ENCODE measurements at regions not wholly inside any gene's neighbourhood (a gene's known extent, or its start where the extent isn't known, plus 50 kb on each side); places are given as distances from the start of the nearest gene placed in this dataset.
A peak's percentile ranks its signal among the peaks of the same experiment; 100 is the strongest.

DNA sequence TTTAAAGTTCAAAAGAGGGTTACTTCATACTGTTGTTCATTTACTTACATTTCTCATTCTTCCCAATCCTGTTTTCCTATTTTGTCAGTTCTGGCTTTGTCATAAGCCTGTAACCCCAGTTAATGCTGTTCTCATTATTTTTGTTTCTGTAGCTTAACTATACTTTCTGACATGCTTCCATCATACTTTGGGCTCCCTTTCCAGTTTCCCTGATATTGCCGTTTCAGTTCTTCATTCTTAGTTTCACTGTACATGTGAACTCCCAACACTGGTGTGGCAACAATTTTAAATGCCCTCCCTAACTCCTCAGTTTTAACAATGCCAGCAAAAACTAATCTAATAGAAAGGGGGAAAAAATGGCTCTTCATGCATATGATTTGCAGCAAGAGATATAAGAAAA is 456.7 kb downstream of the LMO4 start:
- no peak for DNase-seq

GRCh38 chr1:87786229-87786628 is 457.5 kb downstream of the LMO4 start:
- DNase-seq, result no peak

DNA sequence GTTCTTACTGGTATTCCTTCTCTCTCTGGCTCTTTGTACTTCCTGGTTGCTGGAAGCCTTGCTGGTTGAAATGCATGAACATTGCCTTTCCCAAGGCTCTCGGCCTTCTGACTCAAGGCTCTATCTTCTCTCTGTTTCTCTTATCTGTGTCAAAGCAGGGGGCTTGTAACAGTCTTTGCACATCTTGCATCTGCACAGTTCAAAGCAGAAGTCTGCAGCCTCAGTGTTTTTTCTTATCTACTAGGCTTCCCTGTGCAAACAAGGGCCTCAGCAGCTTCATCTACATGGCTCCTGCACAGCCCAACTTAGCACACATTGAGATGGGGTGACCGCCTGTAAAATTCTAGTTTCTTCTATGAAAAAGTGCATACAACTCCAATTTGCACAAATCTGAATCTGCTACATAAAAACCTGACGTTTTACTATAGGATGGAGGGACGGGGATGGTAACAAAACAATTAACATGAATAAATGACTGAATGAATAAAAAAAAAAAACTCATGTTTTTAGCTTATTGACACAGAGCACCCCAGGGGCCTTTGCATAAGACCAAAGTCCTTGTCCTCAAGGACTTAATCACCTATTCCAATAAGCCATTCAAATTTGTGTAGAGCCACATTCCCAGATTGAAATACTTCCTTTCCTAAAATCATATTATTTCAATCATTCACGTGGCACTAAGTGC is 458.3 kb downstream of the LMO4 start:
- no peak for DNase-seq

DNA sequence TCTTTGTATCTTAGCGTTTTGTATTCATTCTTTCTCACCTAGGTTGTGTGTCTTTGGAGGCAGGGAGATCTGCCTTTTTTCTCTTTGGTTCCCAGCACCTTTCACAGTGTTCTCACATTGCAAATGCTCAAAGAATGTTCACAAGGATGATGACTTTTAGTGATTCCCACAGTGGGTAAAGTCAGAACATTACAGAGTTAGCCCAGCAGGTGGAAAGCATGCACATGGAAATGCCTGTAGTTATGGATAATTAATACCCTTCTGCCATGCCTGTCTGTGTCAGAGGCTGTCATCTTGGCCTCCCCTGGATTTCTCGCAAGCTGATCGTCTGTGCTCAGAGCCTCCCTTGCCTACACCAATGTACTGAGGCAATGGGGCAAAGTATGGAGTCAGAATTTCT is 458.9 kb downstream of the LMO4 start:
- no peak for DNase-seq

- DNase-seq, result no peak
Observed at GRCh38 chr1:87790756-87791155, 462.1 kb downstream of the LMO4 start.

DNA sequence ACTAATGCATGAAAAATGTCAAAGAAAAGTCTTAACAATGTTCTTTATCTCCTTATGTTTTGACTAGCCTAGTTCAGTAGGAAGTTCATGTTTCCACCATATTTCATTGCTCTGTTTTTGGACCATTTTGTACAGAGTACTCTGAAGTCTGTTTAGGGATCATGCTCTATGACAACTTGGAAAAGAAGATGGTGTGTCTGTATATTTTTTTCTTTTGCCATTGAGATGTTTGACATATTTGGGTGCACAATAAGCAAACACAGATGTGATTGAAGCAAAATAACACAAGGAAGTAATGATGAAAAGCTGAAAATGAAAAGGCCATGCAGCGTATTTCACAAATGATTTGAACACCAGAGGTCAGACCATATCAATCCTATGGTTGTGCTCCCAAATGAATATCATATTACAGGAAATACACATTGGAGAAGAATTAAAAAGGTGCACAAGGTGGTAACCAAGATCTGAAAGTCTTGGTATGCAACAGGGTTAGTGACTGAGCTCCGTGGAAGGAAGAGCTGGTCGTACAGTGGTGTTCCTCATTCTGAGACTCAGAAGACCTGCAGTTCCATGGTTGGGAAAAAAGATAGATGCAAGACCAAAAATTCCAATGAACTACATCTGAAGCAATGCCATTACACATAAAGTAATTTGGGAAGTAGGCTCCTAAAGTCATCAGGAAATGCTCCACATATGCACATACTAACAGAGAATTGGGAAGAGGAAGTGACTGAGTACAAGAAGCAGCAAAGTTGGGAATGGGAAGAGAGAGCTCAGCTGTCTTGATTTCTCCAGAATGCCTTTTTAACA is 463.5 kb downstream of the LMO4 start:
- DNase-seq, result no peak

- DNase-seq, result no peak
Observed at GRCh38 chr1:87794788-87795614, 466.3 kb downstream of the LMO4 start.

DNA sequence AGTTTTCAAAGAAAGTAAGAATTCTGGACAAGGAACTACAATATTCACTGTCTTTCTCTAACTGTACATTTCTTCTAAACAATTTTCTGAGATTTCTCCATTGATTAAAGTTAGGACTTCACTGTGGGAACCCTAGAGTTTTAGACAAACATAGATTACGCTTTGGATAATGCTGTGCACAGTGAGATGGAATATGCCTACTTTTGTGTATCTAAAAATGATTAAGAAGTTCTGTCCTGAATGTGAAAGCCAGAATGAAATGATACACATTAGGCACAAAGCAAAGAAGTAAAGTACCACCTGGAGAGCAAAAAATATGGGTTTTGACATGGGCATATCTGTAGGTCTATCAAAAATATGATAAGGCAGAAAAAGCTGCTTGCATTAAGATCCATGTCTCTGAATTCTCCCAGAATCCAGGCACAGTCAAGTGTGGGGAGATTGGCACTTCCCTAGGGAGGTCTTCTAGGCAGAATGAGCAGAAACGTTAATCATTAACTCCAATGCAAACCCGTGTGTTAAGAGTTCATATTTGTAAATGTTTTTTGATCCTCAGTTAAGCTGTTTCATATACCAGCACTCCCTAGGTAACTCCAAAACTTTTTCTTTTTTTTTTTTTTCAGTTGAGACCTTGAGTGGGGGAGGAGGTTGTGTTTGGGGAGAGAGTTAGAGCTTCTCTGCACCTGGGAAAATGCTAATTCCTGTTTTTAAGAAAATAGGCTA is 467.1 kb downstream of the LMO4 start:
- DNase-seq, result no peak

GRCh38 chr1:87796471-87796901 is 467.8 kb downstream of the LMO4 start:
- no peak for DNase-seq

GRCh38 chr1:87799451-87799850 is 470.8 kb downstream of the LMO4 start:
- no peak for DNase-seq

GRCh38 chr1:87800006-87800405 is 471.3 kb downstream of the LMO4 start:
- DNase-seq, result no peak

DNA sequence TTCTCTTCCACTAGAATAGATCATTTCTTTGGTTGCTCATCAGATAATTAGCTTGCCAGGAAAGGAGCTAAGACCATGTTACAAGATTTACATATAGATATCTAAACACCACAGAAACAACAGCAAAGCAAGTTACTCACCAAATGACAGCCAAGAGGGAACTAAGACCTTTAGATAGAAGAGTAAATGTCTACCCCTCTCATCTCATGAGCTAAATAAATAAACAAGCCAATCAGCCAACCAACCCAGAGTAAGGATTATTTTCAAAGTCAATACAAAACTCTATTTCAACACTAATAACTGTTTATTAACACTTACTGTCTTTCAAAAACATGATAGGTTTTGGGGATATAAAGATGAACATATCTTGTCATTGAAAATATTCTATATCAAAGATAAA is 474.7 kb downstream of the LMO4 start:
- no peak for DNase-seq

- DNase-seq, result no peak
Observed at GRCh38 chr1:87804128-87804527, 475.4 kb downstream of the LMO4 start.

DNA sequence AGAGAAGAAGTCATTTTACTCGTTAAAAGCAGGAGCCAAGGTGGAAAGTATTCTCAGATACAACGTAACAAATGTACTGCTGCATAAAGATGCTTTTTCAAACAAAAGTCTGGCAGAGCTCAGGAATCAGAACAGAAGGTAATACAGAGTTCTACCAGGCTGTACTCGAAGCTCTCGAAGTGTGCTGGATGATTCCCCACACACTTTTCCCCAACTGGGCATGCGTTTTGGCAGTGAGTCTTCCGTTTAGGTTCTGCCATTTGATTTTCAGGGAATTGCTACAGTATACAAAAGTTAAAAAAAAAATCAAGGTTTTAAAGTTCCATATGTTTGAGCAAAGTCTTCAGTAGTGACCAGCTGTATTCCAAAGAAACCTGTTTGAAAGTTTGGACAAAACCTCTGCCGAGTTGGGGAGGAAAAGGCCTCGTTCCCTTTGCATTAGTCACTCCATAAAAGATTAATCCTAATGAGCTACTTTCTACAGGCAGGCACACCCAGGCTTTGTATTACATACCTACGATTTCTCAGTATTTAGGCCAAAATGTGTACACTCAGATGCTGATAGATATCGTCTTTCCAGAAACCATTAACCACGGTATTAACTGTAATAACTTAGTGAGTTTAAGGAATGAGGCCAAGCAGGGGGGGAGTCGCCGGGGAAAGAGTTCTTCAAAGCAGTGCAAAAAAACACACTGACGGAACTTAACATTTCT is 477.1 kb downstream of the LMO4 start:
- DNase-seq, result peak; percentile 79

GRCh38 chr1:87806379-87807094 is 477.9 kb downstream of the LMO4 start:
- DNase-seq, result no peak

GRCh38 chr1:87810166-87810565 is 481.5 kb downstream of the LMO4 start:
- no peak for DNase-seq

DNA sequence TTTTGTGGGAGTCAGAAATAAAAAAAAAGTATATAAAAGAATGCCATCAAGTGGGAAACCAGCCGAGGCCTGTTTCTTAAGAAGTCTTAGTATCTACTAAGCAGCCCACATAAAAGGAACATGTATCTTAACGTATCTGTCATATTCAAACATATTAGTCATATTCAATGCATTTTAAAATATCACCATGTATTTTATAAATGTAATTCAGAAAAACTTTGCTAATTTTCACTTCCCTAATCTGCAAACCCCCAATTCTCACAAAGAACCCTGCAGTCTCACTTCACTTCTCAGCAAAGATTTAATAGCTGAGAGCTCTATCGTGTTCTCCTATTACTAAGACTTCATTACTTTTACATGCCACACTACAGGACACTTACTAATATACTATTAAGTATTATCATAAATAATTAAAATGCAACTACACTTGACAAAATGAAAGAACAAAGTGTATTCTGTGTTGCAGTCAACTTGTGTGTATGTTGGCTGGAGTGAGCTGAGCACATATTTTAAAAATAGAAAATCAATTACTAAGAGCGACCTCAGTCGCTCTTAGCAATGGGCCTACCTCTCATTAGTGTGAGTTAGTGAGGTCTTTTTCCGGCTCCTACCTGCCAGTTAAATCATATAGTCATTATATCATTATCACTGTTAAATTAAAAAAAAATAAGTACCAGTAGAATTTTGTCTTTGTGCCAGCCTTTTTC is 484.3 kb downstream of the LMO4 start:
- no peak for DNase-seq

DNA sequence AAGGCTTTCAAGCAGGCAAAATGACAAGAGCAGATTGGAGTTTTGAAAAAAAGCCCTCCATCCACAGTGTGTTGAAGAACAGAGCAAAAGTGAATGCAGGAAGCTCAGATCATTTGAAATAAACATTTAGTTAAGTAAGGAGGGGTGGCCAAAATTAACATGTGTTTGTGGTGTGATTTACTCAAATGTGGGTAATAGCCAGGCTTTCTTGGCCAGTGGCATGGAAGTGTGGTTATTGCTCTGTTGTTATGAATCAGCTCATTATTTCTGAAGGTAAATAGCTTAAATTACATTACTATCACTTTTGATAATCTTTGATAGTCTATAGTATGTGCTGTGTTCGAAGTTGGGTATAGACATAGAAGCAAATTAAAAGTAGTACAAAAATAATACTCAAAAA is 485.9 kb downstream of the LMO4 start:
- DNase-seq, result no peak

DNA sequence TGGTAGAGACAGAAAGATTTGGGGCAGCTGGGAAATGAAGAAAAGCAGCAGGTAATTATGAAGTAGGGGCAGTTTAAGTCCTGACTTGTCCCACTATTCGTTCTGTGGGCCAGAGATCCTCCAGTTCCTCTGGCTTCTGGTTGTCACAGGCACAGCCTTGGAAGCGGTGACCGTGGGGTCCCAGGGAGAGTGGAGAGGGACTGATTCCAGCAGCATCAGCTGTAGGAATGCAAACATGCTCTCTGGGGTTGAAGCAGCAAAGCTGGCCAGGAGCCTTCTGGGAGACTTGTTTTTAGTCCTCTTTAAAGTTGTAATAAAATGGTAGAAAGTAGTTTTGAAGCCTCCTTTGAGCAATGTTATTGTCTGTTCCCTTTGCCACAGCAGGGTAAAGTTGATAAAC is 488.0 kb downstream of the LMO4 start:
- DNase-seq, result no peak

GRCh38 chr1:87820668-87821334 is 492.1 kb downstream of the LMO4 start:
- no peak for DNase-seq

Measured in tongue (tissue), 1 donor.